Fibroblast of upper back skin (primary cell): ENCODE measurements at regions not wholly inside any gene's neighbourhood (a gene's known extent, or its start where the extent isn't known, plus 50 kb on each side); places are given as distances from the start of the nearest gene placed in this dataset.
"Not testable (repeated sequence)": the region's sequence is repeated elsewhere in the genome, so short reads cannot be mapped to it uniquely, and the experiment has no call there.

Experiments used
- DNase-seq: peaks from one replicate; pipeline ENCODE4 v3.0.0-alpha.2; 2013

- no peak for DNase-seq
Measured at GRCh38 chr6:68053805-68054373, 581.2 kb upstream of the ADGRB3 start.

- DNase-seq, result no peak
Measured at GRCh38 chr6:68052234-68052633, 582.8 kb upstream of the ADGRB3 start.

- DNase-seq, result no peak
Measured at GRCh38 chr6:68049562-68049961, 585.5 kb upstream of the ADGRB3 start.

GRCh38 chr6:68046756-68047155 lies 588.3 kb upstream of the ADGRB3 start:
- peak; percentile 1 for DNase-seq

GRCh38 chr6:68046302-68046701 lies 588.8 kb upstream of the ADGRB3 start:
- no peak for DNase-seq

- DNase-seq, result no peak
Measured at GRCh38 chr6:68045193-68045592, 589.9 kb upstream of the ADGRB3 start.

- no peak for DNase-seq
Measured at GRCh38 chr6:68044264-68044663, 590.8 kb upstream of the ADGRB3 start.

- no peak for DNase-seq
Measured at GRCh38 chr6:68043122-68043398, 592.0 kb upstream of the ADGRB3 start.

GRCh38 chr6:68042339-68043121 lies 592.6 kb upstream of the ADGRB3 start:
- no peak for DNase-seq

- no peak for DNase-seq
Measured at GRCh38 chr6:68040780-68041179, 594.3 kb upstream of the ADGRB3 start.

GRCh38 chr6:68040312-68040778 lies 594.7 kb upstream of the ADGRB3 start:
- DNase-seq, result no peak

- DNase-seq, result no peak
Measured at GRCh38 chr6:68039641-68040311, 595.3 kb upstream of the ADGRB3 start.

GRCh38 chr6:68038815-68039408 lies 596.2 kb upstream of the ADGRB3 start:
- DNase-seq, result no peak

GRCh38 chr6:68032217-68032616 lies 602.9 kb upstream of the ADGRB3 start:
- DNase-seq, result no peak

- DNase-seq, result no peak
Measured at GRCh38 chr6:68031054-68031453, 604.0 kb upstream of the ADGRB3 start.

GRCh38 chr6:68026483-68026882 lies 608.6 kb upstream of the ADGRB3 start:
- DNase-seq, result no peak

- DNase-seq, result no peak
Measured at GRCh38 chr6:68025764-68026163, 609.3 kb upstream of the ADGRB3 start.

- DNase-seq, result no peak
Measured at GRCh38 chr6:68024570-68025269, 610.4 kb upstream of the ADGRB3 start.

- DNase-seq, result not testable (repeated sequence)
Measured at GRCh38 chr6:68022968-68023367, 612.1 kb upstream of the ADGRB3 start.

GRCh38 chr6:68013780-68014515 lies 621.1 kb upstream of the ADGRB3 start:
- DNase-seq, result peak; percentile 51

GRCh38 chr6:68012822-68013221 lies 622.3 kb upstream of the ADGRB3 start:
- DNase-seq, result no peak

GRCh38 chr6:68010936-68011335 lies 624.1 kb upstream of the ADGRB3 start:
- no peak for DNase-seq

- DNase-seq, result peak; percentile 10
Measured at GRCh38 chr6:68008445-68008844, 626.6 kb upstream of the ADGRB3 start.
